ENCODE measurements at regions not wholly inside any gene's neighbourhood (a gene's known extent, or its start where the extent isn't known, plus 50 kb on each side); places are given as distances from the start of the nearest gene placed in this dataset.
A peak's percentile ranks its signal among the peaks of the same experiment; 100 is the strongest.
"Not testable (repeated sequence)": the region's sequence is repeated elsewhere in the genome, so short reads cannot be mapped to it uniquely, and the experiment has no call there.

GRCh38 chr20:22958390-22958789, 76.7 kb upstream of the SSTR4 start:
- H3K27ac ChIP-seq = no peak overlapping the region
- TF ChIP-seq, protein P1, sequence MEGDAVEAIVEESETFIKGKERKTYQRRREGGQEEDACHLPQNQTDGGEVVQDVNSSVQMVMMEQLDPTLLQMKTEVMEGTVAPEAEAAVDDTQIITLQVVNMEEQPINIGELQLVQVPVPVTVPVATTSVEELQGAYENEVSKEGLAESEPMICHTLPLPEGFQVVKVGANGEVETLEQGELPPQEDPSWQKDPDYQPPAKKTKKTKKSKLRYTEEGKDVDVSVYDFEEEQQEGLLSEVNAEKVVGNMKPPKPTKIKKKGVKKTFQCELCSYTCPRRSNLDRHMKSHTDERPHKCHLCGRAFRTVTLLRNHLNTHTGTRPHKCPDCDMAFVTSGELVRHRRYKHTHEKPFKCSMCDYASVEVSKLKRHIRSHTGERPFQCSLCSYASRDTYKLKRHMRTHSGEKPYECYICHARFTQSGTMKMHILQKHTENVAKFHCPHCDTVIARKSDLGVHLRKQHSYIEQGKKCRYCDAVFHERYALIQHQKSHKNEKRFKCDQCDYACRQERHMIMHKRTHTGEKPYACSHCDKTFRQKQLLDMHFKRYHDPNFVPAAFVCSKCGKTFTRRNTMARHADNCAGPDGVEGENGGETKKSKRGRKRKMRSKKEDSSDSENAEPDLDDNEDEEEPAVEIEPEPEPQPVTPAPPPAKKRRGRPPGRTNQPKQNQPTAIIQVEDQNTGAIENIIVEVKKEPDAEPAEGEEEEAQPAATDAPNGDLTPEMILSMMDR (conservative IDR thresholded peaks at IDR 0.05) = no peak

DNA sequence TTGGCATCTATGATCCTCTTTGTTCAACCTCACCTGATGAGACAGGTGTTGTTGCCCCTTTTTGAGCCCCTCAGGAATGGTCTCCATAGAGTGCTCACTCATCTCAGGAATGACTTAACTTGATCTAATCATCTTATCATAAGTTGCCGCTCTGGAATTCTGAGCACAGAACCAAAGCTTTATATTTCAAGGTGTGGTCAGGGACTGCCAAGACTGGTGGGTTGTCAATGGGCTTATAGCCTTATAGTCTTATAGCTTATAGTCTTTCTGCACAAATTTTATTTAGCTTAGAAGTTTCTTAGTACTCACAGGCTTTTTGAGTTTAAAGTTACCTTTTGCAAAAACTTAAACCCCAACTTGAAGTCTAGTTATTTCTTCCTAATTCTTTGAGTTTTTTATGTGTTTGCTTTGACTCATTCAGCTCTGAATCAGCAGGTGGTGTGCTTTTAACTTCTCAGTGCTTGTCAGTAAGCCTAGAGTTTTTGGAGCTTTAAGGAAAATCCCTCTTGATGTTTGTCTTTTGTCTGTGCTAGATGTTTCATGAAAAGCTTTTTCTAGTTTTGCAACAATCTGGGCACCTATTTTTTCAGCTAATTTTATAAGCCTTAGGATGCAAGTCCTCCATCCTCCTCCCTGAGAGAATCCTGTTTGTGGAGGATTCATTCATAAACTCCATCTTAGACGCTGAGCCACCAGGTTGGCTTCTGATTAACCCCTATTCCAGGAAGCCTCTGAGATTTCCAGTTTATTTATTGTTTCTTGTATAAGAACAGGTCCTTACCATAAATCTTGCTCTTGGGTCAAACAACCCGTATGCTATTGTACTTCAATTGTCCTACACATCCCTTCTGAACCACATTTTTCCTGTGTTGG, 72.3 kb upstream of the SSTR4 start:
- TF ChIP-seq, protein P1 (conservative IDR thresholded peaks at IDR 0.05) = no peak
- no peak overlapping the region for H3K27ac ChIP-seq

- TF ChIP-seq, protein P1 (conservative IDR thresholded peaks at IDR 0.05) = no peak
- no peak overlapping the region for H3K27ac ChIP-seq
These were observed 71.5 kb upstream of the SSTR4 start for GRCh38 chr20:22963581-22963980.

DNA sequence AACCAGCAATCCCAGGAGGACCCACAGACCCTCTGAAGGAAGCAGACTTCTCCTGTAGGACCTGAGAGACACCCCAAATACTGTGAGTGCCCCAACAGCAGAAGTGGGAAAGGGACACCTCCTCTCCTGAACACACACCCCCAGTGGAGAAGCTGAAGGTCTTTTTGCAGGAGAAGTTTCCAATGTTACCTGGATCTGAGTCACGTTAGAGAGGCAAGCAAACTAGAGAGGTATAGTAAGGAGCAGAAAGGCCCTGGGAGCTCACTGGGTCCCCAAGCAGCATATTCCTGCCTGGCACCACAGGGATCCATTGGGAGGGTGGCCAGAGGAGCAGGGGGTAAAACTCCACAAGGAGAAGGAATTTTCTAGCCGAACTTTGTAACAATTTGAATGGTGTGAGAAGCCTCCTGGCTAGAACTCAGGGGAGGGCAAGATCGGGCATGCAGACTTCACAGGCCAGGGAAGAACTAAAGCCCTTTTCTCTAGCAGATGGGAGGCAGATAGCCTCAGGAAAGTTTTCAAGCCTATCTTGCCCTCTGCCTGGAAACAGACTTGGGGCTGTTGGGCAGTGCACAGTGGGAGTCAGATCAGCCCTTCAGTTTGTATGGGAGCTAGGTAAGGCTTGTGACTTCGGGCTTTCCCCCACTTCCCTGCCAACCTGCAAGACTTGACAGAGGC, 68.2 kb upstream of the SSTR4 start:
- TF ChIP-seq, protein P1 (conservative IDR thresholded peaks at IDR 0.05) = no peak
- no peak overlapping the region for H3K27ac ChIP-seq

GRCh38 chr20:22967706-22968105, 67.4 kb upstream of the SSTR4 start:
- not testable (repeated sequence) for H3K27ac ChIP-seq

- H3K27ac ChIP-seq = not testable (repeated sequence)
These were observed 66.1 kb upstream of the SSTR4 start for GRCh38 chr20:22969031-22969430.

DNA sequence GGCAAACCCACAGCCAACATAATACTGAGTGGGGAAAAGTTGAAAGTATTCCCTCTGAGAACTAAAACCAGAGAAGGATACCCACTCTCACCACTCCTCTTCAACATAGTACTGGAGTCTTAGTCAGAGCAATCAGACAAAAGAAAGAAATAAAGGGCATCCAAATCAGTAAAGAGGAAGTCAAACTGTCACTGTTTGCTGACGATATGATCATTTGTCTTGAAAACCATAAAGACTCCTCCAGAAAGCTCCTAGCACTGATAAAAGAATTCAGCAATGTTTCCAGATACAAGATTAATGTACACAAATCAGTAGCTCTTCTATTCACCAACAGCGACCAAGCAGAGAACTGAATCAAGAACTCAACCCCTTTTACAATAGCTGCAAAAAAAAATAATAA, 64.0 kb upstream of the SSTR4 start:
- H3K27ac ChIP-seq = not testable (repeated sequence)

DNA sequence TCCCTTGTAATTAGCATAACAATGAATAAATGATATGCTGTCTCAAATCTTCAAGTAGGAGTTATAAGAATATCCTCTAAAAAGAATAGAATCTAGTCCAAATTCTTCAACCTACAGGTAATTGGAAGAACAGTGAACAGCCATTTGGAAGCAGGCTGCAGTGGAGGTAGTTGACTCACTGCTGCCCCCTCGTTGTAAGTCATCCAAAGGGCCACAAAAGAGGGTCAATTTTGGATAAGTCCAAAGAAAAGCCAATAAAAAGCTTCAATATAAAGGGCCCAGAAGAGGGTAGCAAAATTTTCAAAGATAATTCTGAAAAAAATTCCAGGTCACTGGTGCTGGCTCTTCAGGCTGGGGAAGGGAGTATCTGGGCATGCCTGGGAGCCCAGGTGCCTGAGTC, 60.8 kb upstream of the SSTR4 start:
- no peak overlapping the region for H3K27ac ChIP-seq
- TF ChIP-seq, protein P1 (conservative IDR thresholded peaks at IDR 0.05) = peak; percentile 42; the same call in 1 of the 2 replicates

DNA sequence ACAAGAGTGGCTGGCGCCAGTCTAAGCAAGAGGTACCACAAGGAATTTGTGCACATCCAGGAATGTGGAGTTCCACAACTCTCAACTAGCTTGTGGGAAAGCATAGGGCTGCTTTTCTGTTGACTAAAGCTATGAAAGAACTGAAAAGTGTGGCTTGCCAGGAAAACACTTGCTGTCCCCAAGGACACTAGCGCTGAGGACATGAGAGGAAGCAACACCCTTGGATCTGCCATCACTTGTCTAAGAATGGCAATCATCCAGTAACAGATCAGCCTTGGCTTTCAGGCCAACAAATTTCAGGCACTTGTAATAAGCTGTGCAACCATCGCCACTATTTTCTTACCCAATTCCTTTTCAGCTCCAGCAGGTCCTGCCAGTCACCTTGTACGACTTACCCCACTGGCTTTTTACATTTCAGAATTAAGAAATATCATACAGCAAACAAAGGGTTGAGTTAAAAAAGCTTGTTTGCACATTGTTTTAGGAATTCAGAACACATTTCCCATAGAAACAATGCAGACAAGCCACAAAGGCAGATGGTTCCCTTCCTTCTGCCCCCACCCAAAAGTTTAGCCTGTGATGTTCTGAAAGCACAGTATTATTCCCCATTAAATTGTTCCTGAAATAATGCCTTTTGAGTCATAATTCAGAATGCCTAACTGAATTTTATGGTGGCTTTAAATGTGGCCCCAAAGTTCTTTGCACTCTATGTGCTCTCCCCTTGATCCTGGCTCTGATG, 57.9 kb upstream of the SSTR4 start:
- H3K27ac ChIP-seq = no peak overlapping the region
- TF ChIP-seq, protein P1 (conservative IDR thresholded peaks at IDR 0.05) = no peak

Data from VCaP (cell line).